ENCODE measurements at regions not wholly inside any gene's neighbourhood (a gene's known extent, or its start where the extent isn't known, plus 50 kb on each side); places are given as distances from the start of the nearest gene placed in this dataset.

DNA sequence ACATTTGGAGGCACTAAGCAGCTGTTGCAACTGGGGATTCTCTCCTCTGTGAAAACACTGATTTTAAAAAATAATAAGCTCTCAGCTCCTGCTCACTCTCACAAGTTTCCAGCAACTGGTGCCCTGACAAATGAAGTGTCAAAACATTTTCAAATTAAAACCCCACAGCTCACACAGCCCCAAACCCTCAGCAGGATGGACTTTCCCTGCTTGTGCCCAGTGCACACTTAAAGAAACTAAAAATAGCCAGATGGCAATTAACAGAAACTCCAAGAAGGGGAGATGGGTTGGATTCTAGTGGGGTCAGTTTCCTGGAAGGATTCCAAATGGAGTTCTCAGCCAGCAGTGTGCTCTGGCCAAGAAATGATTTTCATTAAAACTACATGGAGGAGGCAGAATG is 163.0 kb upstream of the PUM3 start (continued):
- TF ChIP-seq, protein P1, sequence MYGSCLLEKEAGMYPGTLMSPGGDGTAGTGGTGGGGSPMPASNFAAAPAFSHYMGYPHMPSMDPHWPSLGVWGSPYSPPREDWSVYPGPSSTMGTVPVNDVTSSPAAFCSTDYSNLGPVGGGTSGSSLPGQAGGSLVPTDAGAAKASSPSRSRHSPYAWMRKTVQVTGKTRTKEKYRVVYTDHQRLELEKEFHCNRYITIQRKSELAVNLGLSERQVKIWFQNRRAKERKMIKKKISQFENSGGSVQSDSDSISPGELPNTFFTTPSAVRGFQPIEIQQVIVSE (CRISPR knock-in tag; IDR thresholded peaks at IDR 0.05; ENCODE audit: borderline replicate concordance) = no peak
- no peak for TF ChIP-seq FOXK1 (CRISPR knock-in tag; IDR thresholded peaks at IDR 0.05)

DNA sequence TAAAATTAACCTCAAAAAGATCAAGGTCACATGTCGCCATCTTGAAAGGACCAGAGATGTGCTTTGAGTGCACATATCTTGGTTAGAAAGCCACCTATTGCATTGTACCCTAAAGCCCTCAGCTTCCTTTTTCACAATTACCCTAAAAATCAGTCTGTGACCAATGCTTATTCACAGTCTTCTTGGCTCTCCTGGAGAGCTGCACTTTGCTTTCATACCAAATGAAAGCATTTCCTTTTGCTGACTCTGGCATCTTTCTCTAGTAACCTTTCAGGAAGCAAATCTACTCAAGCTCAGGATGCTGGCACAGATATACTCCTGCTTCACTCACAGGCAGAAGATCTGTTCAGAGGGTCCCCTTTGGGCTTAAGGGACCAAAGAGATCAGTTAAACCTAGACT is 160.7 kb upstream of the PUM3 start:
- Mint-ChIP-seq H3K27ac (no peak overlapping the region), H3K36me3 (no peaks in the 10 kb centered on the region), H3K9me3 (peaks cover 10% of the 10 kb centered on the region; the same call in 1 of the 2 replicates), H3K4me3 (no peak overlapping the region), H3K27me3 (ENCODE audit: low read depth) (0 out of 2 replicates have a peak, but pooled peaks cover 1% of the 10 kb centered on the region), H3K4me1 (peaks cover 3% of the 10 kb centered on the region)
- ChIA-PET CTCF (interaction anchor here (1.0 kb wide), 1 partner anchor 437 kb away, joined by 4 read pairs; no protein-coding TSS in a partner anchor), POLR2A (no interaction called here)
- no peak for DNase-seq (ENCODE audit: low spot score)
- no peak for ATAC-seq
- TF ChIP-seq ZNF138 (CRISPR knock-in tag; conservative IDR thresholded peaks at IDR 0.05) (no peak), JUN (CRISPR knock-in tag; IDR thresholded peaks at IDR 0.05) (no peak), RORB (CRISPR knock-in tag; IDR thresholded peaks at IDR 0.05) (no peak)
- TF ChIP-seq, protein P2, sequence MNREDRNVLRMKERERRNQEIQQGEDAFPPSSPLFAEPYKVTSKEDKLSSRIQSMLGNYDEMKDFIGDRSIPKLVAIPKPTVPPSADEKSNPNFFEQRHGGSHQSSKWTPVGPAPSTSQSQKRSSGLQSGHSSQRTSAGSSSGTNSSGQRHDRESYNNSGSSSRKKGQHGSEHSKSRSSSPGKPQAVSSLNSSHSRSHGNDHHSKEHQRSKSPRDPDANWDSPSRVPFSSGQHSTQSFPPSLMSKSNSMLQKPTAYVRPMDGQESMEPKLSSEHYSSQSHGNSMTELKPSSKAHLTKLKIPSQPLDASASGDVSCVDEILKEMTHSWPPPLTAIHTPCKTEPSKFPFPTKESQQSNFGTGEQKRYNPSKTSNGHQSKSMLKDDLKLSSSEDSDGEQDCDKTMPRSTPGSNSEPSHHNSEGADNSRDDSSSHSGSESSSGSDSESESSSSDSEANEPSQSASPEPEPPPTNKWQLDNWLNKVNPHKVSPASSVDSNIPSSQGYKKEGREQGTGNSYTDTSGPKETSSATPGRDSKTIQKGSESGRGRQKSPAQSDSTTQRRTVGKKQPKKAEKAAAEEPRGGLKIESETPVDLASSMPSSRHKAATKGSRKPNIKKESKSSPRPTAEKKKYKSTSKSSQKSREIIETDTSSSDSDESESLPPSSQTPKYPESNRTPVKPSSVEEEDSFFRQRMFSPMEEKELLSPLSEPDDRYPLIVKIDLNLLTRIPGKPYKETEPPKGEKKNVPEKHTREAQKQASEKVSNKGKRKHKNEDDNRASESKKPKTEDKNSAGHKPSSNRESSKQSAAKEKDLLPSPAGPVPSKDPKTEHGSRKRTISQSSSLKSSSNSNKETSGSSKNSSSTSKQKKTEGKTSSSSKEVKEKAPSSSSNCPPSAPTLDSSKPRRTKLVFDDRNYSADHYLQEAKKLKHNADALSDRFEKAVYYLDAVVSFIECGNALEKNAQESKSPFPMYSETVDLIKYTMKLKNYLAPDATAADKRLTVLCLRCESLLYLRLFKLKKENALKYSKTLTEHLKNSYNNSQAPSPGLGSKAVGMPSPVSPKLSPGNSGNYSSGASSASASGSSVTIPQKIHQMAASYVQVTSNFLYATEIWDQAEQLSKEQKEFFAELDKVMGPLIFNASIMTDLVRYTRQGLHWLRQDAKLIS (CRISPR knock-in tag; IDR thresholded peaks at IDR 0.05; ENCODE audit: borderline replicate concordance) = no peak
- TF ChIP-seq, protein P3, sequence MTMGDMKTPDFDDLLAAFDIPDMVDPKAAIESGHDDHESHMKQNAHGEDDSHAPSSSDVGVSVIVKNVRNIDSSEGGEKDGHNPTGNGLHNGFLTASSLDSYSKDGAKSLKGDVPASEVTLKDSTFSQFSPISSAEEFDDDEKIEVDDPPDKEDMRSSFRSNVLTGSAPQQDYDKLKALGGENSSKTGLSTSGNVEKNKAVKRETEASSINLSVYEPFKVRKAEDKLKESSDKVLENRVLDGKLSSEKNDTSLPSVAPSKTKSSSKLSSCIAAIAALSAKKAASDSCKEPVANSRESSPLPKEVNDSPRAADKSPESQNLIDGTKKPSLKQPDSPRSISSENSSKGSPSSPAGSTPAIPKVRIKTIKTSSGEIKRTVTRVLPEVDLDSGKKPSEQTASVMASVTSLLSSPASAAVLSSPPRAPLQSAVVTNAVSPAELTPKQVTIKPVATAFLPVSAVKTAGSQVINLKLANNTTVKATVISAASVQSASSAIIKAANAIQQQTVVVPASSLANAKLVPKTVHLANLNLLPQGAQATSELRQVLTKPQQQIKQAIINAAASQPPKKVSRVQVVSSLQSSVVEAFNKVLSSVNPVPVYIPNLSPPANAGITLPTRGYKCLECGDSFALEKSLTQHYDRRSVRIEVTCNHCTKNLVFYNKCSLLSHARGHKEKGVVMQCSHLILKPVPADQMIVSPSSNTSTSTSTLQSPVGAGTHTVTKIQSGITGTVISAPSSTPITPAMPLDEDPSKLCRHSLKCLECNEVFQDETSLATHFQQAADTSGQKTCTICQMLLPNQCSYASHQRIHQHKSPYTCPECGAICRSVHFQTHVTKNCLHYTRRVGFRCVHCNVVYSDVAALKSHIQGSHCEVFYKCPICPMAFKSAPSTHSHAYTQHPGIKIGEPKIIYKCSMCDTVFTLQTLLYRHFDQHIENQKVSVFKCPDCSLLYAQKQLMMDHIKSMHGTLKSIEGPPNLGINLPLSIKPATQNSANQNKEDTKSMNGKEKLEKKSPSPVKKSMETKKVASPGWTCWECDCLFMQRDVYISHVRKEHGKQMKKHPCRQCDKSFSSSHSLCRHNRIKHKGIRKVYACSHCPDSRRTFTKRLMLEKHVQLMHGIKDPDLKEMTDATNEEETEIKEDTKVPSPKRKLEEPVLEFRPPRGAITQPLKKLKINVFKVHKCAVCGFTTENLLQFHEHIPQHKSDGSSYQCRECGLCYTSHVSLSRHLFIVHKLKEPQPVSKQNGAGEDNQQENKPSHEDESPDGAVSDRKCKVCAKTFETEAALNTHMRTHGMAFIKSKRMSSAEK (CRISPR knock-in tag; IDR thresholded peaks at IDR 0.05; ENCODE audit: borderline replicate concordance) = no peak
- TF ChIP-seq, protein P4, sequence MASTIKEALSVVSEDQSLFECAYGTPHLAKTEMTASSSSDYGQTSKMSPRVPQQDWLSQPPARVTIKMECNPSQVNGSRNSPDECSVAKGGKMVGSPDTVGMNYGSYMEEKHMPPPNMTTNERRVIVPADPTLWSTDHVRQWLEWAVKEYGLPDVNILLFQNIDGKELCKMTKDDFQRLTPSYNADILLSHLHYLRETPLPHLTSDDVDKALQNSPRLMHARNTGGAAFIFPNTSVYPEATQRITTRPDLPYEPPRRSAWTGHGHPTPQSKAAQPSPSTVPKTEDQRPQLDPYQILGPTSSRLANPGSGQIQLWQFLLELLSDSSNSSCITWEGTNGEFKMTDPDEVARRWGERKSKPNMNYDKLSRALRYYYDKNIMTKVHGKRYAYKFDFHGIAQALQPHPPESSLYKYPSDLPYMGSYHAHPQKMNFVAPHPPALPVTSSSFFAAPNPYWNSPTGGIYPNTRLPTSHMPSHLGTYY (CRISPR knock-in tag; IDR thresholded peaks at IDR 0.05) = no peak
- TF ChIP-seq, protein P5, sequence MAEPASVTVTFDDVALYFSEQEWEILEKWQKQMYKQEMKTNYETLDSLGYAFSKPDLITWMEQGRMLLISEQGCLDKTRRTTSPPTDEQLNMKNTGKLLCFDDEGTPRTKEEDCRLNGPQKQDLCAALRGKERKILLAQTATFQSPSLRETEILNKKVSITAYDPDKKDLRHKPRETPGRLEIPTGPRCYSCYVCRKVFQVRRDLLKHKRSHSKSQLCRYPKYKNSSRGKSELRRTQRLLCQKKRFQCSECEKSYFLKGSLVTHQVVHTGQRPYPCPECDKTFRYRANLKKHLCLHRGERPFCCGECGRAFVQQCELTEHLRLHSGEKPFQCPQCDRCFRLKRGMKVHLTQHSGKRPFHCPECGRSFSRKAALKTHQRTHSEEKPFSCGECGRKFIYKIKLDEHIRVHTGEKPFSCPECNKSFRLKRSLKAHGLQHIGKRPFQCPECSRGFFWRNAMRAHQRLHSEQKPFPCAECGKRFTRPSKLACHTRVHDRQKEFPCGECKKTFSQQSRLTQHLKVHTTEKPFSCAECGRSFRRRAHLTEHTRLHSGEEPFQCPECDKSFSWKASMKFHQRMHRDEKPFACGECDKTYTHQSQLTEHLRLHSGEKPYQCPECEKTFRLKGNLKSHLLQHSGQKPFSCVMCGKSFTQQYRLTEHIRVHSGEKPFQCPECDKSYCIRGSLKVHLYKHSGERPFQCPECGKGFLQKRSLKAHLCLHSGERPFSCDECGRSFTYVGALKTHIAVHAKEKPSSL (CRISPR knock-in tag; conservative IDR thresholded peaks at IDR 0.05) = no peak

DNA sequence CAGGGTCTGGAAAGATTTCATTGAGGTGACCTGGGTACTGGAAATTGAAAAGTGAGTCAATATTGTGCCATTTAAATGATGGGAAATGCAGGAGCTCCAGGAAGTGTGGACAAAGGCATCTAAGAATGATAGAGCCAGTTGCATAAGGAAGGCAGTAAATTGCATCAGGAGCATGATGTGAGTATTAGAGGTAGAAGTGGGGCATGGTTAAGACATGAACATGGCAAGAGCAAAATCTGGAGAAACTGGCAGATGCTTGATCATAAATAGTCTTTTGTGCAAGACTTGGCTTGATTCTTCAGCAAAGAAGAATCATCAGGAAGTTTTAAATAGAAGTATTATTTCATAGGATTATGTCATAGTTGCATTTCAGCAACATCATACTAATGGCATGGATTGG is 157.4 kb upstream of the PUM3 start:
- Mint-ChIP-seq H3K9me3 (peaks cover 7% of the 10 kb centered on the region; the same call in 1 of the 2 replicates), H3K36me3 (no peaks in the 10 kb centered on the region), H3K4me1 (no peaks in the 10 kb centered on the region), H3K4me3 (no peak overlapping the region), H3K27ac (no peak overlapping the region), H3K27me3 (ENCODE audit: low read depth) (no peaks in the 10 kb centered on the region)
- ChIA-PET CTCF (no interaction called here), POLR2A (no interaction called here)
- no peak for ATAC-seq
- DNase-seq (ENCODE audit: low spot score) = no peak
- TF ChIP-seq GABPB1 (CRISPR knock-in tag; IDR thresholded peaks at IDR 0.05) (peak; percentile 56; the same call in 1 of the 2 replicates), HMGA2 (CRISPR knock-in tag; IDR thresholded peaks at IDR 0.05) (no peak)

All from WTC11 (cell line).